Transverse colon (tissue), 4 donors: ENCODE measurements at regions not wholly inside any gene's neighbourhood (a gene's known extent, or its start where the extent isn't known, plus 50 kb on each side); places are given as distances from the start of the nearest gene placed in this dataset.

Experiments used
- CTCF ChIP-seq, 5 experiments: fragments of 200-600 bp in 3 of 5; fragments of 450-650 bp in 2 of 5; sonication (generic) in 3 of 5; IDR thresholded peaks; 1 replicate in 2 of 5; 2 replicates in 3 of 5; pipeline ENCODE4 v1.5.1; 2016 to 2017; ENCODE audit warnings: antibody characterized with exemption in 5 of 5, inconsistent platforms in 3 of 5, mild to moderate bottlenecking in 2 of 5, moderate library complexity in 1 of 5
- EP300 ChIP-seq: sonication (generic); formaldehyde crosslinking; IDR thresholded peaks from one replicate; pipeline ENCODE4 v1.6.1; 2017; ENCODE audit warnings: antibody characterized with exemption, low read depth
- POLR2A ChIP-seq: fragments of 450-650 bp; IDR thresholded peaks from one replicate; pipeline ENCODE4 v1.6.1; 2016; ENCODE audit warnings: antibody characterized with exemption, mild to moderate bottlenecking, moderate library complexity
- POLR2AphosphoS5 ChIP-seq, 3 donors: sonication (generic); formaldehyde crosslinking; IDR thresholded peaks; one replicate each; pipeline ENCODE4 v1.6.1; 2016; ENCODE audit warnings: antibody characterized with exemption in 3 of 3

GRCh38 chr6:145008715-145009114, 723.6 kb downstream of the UTRN start:
- no peak for TF ChIP-seq CTCF (IDR thresholded peaks at IDR 0.05)
- TF ChIP-seq POLR2A, result no peak
- TF ChIP-seq POLR2AphosphoS5 (IDR thresholded peaks at IDR 0.05), result no peak
- no peak for TF ChIP-seq EP300
